ENCODE measurements at regions not wholly inside any gene's neighbourhood (a gene's known extent, or its start where the extent isn't known, plus 50 kb on each side); places are given as distances from the start of the nearest gene placed in this dataset.

DNA sequence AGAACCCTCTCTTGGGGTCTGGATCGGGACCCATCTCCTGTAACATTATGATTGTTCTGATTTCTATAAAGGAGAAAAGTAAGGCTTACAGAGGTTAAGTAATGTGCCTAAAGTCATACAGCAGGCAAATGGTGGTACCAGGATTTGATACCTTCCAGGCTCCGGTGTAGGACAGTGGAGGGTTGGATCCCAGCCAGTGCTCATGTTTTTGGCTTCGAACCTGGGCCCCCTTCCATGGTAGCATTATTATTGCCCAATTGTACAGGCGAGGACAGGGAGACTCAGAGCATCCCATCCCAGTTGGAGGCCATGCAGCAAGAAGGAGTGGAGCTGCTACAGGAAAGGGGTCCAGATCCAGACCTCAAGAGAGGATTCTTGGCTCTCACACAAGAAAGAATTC is 202.7 kb downstream of the TFAP2C start:
- TF ChIP-seq, protein P1, sequence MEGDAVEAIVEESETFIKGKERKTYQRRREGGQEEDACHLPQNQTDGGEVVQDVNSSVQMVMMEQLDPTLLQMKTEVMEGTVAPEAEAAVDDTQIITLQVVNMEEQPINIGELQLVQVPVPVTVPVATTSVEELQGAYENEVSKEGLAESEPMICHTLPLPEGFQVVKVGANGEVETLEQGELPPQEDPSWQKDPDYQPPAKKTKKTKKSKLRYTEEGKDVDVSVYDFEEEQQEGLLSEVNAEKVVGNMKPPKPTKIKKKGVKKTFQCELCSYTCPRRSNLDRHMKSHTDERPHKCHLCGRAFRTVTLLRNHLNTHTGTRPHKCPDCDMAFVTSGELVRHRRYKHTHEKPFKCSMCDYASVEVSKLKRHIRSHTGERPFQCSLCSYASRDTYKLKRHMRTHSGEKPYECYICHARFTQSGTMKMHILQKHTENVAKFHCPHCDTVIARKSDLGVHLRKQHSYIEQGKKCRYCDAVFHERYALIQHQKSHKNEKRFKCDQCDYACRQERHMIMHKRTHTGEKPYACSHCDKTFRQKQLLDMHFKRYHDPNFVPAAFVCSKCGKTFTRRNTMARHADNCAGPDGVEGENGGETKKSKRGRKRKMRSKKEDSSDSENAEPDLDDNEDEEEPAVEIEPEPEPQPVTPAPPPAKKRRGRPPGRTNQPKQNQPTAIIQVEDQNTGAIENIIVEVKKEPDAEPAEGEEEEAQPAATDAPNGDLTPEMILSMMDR (IDR thresholded peaks at IDR 0.05), result no peak
- no peak for TF ChIP-seq EZH2 (IDR thresholded peaks at IDR 0.05)
